ENCODE measurements at regions not wholly inside any gene's neighbourhood (a gene's known extent, or its start where the extent isn't known, plus 50 kb on each side); places are given as distances from the start of the nearest gene placed in this dataset.

DNA sequence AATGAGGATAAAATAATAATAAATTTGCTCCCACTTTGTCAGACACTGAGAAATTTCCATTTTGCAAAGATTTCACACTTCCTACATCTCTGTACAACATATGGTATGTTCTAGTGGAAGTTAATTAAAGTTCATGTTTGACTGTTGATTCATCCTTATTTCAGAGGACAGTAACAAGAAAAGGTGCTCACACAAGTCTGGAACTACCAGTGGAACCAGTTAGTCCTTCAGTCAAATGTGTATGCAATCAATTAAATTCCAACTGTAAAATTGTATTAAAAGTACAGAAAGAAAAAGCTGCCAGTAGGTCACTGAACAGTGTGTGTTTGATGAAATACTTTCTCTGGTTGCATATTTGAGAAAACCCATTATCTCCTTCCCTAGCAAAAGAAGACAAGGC, 496.0 kb upstream of the PKN2 start:
- ATAC-seq (no peak), DNase-seq (no peak)
- intact Hi-C loops (cut with DNase I): no loop called here

GRCh38 chr1:88189525-88189924, 494.5 kb upstream of the PKN2 start:
- TF ChIP-seq, protein P1, sequence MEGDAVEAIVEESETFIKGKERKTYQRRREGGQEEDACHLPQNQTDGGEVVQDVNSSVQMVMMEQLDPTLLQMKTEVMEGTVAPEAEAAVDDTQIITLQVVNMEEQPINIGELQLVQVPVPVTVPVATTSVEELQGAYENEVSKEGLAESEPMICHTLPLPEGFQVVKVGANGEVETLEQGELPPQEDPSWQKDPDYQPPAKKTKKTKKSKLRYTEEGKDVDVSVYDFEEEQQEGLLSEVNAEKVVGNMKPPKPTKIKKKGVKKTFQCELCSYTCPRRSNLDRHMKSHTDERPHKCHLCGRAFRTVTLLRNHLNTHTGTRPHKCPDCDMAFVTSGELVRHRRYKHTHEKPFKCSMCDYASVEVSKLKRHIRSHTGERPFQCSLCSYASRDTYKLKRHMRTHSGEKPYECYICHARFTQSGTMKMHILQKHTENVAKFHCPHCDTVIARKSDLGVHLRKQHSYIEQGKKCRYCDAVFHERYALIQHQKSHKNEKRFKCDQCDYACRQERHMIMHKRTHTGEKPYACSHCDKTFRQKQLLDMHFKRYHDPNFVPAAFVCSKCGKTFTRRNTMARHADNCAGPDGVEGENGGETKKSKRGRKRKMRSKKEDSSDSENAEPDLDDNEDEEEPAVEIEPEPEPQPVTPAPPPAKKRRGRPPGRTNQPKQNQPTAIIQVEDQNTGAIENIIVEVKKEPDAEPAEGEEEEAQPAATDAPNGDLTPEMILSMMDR (IDR thresholded peaks at IDR 0.05): no peak

More for the DNA sequence above, 496.0 kb upstream of the PKN2 start:
- Histone ChIP-seq H3K4me1 (no peaks in the 10 kb centered on the region), H3K9me3 (no peaks in the 10 kb centered on the region), H3K27ac (no peak overlapping the region), H3K36me3 (no peaks in the 10 kb centered on the region), H3K27me3 (ENCODE audit: low read depth) (no peaks in the 10 kb centered on the region), H3K4me3 (no peak overlapping the region)
- TF ChIP-seq, protein P1 (IDR thresholded peaks at IDR 0.05): no peak

DNA sequence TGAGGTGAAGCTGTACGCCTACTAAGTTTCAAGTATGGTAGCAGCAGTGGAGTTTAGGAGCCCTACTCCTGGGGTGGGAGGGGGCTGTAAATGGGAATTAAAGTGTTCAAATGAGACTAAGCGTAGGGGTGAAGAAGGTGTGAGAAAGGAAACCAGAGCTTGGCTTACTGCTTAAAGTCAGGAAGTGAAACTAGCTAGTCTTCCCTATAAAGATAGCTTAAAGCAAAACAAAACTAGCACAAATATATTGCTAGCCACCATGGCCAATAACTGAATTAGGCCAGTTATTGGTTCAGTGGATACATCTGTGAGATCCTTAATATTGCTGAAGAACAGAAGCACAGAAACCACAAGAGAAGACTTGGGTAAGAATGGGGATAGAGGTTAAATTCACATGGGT, 492.2 kb upstream of the PKN2 start:
- H3K4me1 ChIP-seq: no peaks in the 10 kb centered on the region
- TF ChIP-seq, protein P1 (IDR thresholded peaks at IDR 0.05): no peak
- no peaks in the 10 kb centered on the region for H3K27me3 ChIP-seq (ENCODE audit: low read depth)
- no peak overlapping the region for H3K4me3 ChIP-seq
- H3K9me3 ChIP-seq: no peaks in the 10 kb centered on the region
- DNase-seq (no peak), ATAC-seq (no peak)
- intact Hi-C loops (cut with DNase I): no loop called here
- no peaks in the 10 kb centered on the region for H3K36me3 ChIP-seq
- no peak overlapping the region for H3K27ac ChIP-seq

More at GRCh38 chr1:88189525-88189924, 494.5 kb upstream of the PKN2 start:
- Histone ChIP-seq H3K4me1 (no peaks in the 10 kb centered on the region), H3K9me3 (no peaks in the 10 kb centered on the region), H3K27me3 (ENCODE audit: low read depth) (no peaks in the 10 kb centered on the region), H3K36me3 (no peaks in the 10 kb centered on the region), H3K27ac (no peak overlapping the region), H3K4me3 (no peak overlapping the region)
- ATAC-seq: no peak
- no peak for DNase-seq
- intact Hi-C loops (cut with DNase I): no loop called here

DNA sequence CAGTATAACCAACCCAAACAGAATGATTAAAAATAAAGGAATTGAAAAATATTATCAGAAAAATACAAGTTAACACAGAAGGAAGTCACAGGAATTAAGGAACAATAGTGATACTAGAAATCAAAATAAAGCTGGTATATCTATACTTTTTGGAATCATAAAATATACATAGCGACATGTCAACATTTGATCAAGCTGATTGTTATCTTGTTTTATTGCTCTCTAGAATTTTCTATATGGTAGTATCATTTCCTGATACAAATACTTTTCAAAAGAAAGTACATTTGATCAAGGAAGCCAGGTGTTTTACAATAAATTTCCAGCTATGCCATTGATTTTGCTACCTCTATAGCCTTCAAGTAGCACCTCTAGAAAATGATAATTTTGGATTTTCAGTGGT, 489.5 kb upstream of the PKN2 start:
- no peak for DNase-seq
- no peaks in the 10 kb centered on the region for H3K36me3 ChIP-seq
- no peaks in the 10 kb centered on the region for H3K4me1 ChIP-seq
- no peaks in the 10 kb centered on the region for H3K9me3 ChIP-seq
- intact Hi-C loops (cut with DNase I): no loop called here
- H3K27me3 ChIP-seq (ENCODE audit: low read depth): no peaks in the 10 kb centered on the region
- no peak for ATAC-seq
- TF ChIP-seq, protein P1 (IDR thresholded peaks at IDR 0.05): no peak
- no peak overlapping the region for H3K4me3 ChIP-seq
- H3K27ac ChIP-seq: no peak overlapping the region

- TF ChIP-seq, protein P1 (IDR thresholded peaks at IDR 0.05): no peak
- Histone ChIP-seq H3K27me3 (ENCODE audit: low read depth) (no peaks in the 10 kb centered on the region), H3K36me3 (no peaks in the 10 kb centered on the region), H3K9me3 (no peaks in the 10 kb centered on the region), H3K27ac (no peak overlapping the region), H3K4me3 (no peak overlapping the region), H3K4me1 (no peaks in the 10 kb centered on the region)
- DNase-seq: no peak
- intact Hi-C loops (cut with DNase I): no loop called here
- no peak for ATAC-seq
Measured at GRCh38 chr1:88200545-88200944, 483.5 kb upstream of the PKN2 start.

DNA sequence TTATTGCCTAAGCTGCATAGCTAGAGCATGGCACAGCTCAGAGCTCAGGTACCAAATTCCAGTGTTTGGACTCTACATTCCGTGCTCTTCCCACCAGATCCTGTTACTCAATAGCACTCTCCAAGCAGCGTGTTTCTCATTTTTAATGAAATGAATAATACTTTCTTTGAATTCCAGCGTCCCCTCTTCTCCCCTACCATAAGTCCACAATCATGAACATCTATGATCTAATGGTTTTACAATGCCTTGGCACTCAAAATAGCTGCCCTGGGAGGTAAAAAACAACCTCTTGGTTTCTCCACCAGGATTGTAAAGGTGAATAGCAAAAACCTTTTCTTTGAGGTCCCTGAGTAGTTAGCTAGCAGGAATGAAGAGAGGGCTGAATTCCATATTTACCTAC, 480.0 kb upstream of the PKN2 start:
- no peaks in the 10 kb centered on the region for H3K4me1 ChIP-seq
- intact Hi-C loops (cut with DNase I): no loop called here
- no peak for DNase-seq
- H3K27ac ChIP-seq: no peak overlapping the region
- H3K9me3 ChIP-seq: no peaks in the 10 kb centered on the region
- TF ChIP-seq, protein P1 (IDR thresholded peaks at IDR 0.05): no peak
- no peaks in the 10 kb centered on the region for H3K36me3 ChIP-seq
- no peak for ATAC-seq
- no peak overlapping the region for H3K4me3 ChIP-seq
- H3K27me3 ChIP-seq (ENCODE audit: low read depth): no peaks in the 10 kb centered on the region
